HG03354 (cell line): ENCODE measurements at regions not wholly inside any gene's neighbourhood (a gene's known extent, or its start where the extent isn't known, plus 50 kb on each side); places are given as distances from the start of the nearest gene placed in this dataset.
A peak's percentile ranks its signal among the peaks of the same experiment; 100 is the strongest.
"Not testable (repeated sequence)": the region's sequence is repeated elsewhere in the genome, so short reads cannot be mapped to it uniquely, and the experiment has no call there.

Experiments used
- ATAC-seq: cut with Tn5 transposase; IDR thresholded peaks from one replicate; pipeline ENCODE4 v1.9.1; 2021; ENCODE audit warnings: mild to moderate bottlenecking; ENCODE audit not compliant: unreplicated experiment, poor library complexity, severe bottlenecking

DNA sequence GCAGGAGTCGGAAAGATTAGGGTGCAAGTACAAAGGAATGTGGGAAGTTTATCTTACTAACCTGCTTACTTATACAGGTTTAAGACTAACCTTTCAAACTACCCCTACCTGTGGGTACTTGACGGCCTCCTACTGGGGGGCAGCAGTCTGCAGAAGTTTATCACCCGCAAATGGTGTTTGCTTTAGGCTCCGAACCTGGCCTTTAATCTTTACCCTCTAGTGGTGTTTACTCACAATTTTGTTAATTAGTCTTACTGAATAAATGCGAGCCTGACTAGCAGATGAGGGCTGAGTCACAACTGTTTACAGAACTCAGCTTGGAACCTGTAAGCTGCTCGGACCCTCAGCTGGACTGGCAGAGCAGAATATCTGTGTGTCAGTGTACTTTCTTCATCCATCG is 204.2 kb upstream of the GPRIN3 start:
- ATAC-seq = no peak

DNA sequence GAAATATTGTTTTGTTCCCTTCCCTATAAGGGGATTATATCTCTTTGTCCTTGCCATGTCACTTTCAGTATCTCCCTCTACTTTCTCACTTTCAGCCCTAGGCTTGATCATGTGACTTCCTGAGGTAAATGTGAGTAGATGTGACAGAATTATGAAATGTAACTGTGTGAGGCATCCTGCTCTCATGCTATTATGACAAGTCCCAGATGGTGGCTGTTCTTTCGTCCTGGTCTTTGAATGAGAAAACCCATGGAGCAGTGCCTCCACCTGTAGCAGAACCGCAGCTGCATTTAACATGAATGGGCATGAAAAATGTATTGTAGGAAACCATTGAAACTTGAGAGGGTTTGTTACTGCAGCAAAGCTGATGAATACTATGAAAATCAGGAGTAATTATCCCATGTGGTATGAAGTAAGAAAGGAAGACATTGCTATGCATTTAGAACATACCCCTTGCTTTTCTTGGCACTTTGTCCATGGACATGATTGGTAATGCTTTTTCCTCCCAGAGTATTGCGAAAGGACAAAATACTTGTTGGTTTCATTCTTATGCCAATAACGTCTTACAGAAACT is 202.2 kb upstream of the GPRIN3 start:
- peak; percentile 100 for ATAC-seq

DNA sequence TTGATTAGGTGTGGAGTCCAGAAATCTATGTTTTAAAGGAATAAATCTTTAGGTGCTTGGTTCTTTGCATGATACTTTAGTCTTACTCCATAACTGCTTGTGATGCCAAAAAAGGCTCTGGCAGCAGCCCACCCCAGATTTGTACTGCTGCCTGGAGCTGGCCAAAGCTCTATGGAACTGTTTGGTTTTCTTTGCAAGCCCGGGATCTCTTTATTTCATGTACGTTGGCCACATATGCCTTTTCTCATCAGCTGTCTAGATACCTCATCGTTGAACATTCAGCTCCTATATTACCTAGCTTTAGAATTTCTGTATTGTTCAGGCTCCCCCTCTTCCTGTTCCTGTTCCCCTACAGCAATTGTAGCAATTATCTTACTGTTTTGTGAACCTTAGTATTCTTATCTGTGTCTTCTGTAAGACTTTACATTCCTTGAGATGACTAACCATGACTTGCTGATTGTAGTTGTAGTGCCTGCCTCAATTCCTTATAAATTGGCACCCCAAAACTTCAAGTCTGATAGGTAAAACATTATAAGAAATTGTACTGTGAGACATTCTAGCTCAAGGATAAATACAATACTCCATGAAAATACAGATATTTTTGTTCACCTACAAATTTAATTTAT is 199.4 kb upstream of the GPRIN3 start:
- ATAC-seq = no peak

DNA sequence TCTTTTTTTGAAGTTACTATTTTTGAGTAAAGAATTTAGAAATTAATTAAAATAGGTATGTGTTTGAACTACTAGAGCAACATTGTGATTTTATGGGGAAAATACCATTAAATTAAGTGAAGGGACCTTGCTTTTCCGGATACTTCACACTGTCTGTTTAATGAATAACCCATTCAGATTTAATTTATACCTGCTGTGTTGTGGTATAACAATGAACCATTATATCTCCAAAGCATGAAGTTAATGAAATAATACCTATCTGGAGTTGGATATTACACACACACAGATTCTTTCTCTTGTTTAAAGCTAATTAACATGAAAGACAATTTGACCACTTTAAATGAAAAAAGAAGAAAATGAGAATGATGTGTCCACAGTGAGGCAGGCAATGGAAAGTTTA is 195.0 kb upstream of the GPRIN3 start:
- no peak for ATAC-seq

DNA sequence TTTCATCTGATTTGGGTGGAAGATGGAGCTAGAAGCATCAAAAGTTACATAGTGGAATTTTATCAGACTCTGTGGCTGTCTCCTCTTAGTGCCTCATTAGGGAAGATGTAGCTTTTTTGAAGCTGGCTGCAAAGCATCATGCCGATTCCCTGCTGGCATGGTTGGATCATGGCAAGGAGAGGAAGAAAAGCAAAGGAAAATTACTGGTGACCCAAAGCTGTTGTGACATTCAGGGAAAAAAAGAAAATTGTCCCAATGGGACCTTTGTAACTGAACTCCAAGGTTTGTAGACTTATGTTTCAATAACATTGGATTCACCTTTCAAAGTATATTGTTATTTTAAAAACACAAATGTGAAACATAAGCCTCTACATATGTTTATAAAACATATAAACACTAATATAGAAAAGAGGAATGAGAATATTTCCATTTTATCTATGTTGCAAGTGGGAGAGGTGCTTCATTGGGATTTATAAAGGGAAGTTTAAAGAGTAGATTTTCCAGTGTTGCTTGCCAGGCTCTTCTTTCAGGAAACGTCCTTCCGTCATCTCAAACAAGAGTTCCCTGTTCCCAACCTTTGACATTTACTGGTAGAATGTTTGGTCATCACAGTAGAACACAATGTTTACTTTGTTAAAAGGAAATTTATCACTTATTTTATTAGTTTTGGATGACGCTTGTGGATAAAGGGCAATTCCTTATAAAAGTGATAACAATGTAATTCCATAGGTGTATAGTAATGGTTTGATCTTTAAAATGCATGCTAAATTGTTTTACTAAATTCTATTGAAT is 190.1 kb upstream of the GPRIN3 start:
- no peak for ATAC-seq

DNA sequence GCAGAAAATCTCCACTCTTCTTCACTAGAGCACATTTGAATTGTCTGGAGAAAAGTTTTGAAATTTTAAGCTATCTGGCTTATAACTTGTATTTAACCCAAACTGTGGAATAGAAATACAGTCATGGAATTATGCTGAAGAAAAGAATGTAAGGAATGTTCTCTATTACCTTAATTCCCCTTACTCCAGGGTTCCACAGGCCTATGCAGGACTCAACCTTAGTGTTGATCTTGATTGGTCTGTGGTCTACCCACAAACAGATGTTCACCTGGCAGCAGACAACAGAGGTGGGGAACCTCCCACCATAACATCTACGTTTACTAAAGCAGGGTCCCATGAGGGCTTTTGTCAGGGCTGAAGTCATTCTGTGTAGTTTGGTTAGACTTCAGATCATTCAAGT is 189.3 kb upstream of the GPRIN3 start:
- no peak for ATAC-seq

DNA sequence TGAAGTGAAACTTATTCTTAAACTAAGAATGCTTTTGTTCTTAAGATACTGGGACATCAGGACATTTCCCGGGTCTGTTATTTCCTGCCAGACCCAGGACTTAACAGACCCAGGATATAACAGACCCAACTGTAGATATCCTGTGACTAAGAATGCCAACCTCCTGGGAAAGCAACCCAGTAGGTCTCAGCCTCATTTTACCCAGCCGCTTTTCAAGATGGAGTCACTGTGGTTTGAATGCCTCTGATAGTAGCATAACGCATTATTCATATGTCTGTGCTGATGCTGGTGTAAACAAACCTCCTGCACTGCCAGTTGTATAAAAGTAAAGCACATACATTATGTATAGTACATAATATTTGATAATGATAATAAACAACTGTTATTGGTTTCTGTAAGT is 185.8 kb upstream of the GPRIN3 start:
- no peak for ATAC-seq

DNA sequence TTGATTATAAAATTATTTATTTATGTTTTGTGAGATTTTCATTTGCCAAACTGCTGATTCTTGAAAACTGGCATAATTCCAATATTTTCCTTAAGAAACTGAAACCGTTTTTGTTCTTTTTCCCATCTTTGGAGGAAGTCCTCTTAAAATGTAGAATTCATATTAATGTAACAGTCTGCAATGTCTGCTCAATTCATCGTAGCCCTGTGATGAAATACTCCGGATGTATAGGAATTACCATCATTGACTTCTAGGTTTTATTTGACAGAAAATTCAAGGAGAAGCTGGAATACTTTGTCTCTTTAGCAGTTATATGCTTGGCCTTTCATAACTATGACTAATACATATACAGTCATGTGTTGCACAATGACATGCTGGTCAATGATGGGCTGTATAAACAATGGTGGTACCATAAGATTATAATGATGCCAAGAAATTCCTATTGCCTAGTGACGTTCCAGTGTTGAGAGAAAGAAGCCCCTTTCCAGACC is 185.0 kb upstream of the GPRIN3 start:
- no peak for ATAC-seq

DNA sequence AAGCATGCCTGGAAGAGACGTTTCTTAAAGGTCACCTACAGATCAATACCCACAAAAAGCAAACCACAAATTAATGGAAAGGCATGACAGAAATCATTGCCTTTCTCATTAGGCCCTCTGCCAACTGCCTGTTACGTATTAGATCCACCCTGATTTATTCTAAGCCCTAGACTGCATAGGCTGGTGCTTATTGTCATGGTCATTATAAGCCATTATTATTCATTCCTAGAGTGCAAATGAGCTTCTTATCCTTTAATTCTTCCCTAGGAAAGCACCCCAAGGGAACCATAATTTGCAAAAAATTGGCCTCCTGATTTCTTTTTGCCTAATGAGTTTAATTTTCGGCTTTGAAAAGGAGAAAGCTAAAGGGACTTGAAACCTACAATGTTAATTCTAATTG is 184.2 kb upstream of the GPRIN3 start:
- ATAC-seq = no peak

DNA sequence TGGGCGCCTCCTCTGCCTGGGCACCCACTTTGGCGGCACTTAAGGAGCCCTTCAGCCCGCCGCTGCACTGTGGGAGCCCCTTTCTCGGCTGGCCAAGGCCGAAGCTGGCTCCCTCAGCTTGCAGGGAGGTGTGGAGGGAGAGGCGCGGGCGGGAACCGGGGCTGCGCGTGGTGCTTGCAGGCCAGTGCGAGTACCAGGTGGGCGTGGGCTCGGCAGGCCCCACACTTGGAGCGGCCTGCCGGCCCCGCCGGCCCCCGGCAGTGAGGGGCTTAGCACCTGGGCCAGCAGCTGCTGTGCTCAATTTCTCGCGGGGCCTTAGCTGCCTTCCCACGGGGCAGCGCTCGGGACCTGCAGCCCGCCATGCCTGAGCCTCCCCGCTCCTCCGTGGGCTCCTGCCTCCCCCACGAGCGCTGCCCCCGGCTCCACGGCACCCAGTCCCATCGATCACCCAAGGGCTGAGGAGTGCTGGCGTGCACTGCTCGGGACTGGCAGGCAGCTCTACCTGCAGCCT is 182.4 kb upstream of the GPRIN3 start:
- ATAC-seq = not testable (repeated sequence)

DNA sequence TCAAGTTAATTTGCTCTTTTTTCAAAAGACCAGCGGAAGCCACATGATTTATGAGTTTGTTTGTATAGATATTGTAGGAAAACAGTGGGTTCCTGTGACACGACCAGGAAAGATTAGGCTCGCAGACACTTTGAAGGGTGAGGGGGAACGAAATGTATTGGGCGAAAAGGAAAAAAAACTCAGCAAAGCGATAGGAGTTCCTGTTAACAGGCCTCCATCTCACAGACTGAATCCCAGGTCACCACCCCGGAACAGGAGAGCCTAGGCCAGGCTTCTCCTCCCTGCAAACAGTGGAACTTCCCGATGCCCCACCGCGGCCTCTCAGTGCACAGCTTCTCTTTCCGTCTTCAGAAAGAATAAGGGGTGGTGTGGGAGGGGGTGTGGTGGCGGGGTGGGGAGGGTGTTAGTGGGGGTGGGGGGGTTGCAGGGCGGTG is 181.8 kb upstream of the GPRIN3 start:
- ATAC-seq = no peak

DNA sequence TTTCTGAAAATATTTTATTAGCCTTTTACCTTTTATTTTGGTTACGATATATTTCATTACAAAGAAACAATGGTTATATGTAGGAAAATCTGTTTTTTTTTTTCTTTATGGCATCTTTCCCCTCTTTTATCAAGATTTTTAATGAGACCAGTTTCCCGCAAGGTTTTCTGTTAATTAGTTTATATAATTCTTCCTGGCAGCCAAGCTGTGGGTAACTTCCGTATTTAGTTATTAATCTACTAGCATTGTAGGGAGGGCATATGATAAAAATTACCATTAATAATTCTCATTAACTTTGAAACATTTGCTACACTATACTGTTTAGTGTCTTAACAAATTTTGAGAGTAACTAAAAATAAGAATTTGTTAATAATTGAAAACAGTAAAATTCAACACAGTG is 181.1 kb upstream of the GPRIN3 start:
- ATAC-seq = no peak

DNA sequence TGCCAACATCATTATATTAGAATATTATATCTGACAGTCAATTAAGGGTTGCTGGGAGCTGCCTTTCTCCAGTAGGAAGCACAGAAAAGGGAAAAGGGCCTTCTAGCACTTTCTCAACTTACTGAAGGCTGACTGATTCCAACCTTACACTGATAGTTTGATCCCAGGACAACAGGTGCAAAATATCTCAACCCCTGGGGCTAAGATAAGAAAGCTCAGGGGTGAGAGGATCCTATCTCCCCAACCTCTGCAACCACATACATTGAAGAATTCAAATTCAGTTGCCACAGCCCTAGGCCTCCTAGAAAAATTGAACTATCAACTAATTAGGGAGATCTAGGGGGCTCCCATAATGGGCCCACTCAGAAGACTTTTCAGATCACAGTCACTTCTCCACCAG is 179.1 kb upstream of the GPRIN3 start:
- ATAC-seq = no peak

DNA sequence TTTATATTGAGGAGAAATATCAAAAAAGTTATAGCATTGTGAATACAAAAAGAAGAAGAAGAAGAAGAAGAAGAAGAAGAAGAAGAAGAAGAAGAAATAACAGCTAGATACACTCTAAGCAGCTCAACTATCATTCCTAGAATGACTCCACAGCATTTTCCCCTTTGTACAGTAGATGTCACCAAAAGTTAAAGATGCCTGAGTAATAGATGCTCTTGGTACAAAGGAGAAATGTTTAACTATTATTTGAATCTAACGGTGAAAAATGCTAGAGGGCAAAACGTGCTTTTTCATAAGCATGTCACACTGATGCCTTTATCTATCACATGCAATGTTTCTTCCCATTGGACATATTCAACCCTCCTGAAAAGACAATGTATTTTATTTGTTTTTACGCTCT is 178.4 kb upstream of the GPRIN3 start:
- peak; percentile 35 for ATAC-seq

DNA sequence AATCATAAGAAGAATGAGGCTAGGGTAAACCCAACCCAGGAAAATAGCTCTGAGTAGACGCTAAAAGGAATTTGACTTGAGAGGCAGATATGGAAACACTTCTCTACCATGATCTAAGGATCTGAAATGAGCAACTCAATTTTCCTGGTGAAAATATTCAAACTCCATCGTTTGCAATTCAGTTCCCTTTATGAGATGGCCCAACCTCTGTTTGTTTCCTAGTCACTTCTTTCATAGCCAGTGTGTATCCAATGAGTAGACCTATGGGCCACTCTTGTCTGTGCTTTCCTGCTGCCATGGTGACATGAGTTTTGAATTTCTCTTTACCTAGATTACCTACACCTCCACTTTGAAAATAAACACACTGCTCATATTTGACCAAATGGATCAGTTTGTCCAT is 176.2 kb upstream of the GPRIN3 start:
- ATAC-seq = no peak

DNA sequence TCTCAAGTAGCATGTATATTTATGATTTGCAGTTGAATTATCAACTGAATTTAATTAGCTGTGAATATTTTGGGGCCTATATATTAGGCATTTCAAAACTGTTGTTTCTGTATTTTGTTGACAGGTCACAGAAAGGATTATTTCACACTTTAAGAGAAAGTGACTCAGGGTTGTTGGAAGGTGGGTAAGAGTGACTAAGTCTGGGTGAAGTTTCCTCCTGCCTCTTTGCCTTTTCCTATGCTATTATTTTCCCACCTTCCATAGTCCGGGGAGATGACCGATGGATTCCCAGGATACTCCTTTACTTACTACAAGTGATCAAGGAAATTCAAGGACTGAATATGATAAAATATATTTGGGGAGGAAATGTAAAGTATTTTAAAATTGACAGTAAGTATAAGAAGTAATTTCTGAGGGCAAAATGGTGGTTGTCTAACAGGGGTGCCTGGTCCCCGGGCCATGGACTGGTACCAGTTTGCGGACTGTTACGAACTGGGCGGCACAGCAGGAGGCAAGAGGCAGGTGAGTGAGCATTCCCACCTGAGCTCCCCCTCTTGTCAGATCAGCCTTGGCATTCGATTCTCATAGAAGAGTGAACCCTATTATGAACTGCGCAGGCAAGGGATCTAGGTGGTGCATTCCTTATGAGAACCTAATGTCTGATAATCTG is 175.5 kb upstream of the GPRIN3 start:
- no peak for ATAC-seq

DNA sequence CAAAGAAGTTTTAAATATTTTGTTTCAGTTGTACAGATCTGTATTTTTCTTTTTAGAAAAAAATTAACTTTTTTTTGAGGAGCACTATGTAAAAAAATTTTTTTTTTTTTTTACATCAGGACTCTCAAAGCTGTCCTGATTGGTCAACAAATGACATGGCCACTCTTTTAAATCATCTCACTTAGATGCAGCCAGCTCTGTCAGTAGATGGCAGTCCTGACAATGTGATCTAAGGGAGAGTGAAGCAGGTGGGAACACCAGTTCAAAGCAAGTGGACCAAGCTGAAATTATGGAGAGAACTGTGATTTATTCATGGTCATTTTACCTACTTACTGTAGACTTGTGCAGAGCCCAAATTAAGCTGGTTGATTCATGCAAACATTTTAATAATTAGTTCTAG is 174.7 kb upstream of the GPRIN3 start:
- peak; percentile 92 for ATAC-seq

DNA sequence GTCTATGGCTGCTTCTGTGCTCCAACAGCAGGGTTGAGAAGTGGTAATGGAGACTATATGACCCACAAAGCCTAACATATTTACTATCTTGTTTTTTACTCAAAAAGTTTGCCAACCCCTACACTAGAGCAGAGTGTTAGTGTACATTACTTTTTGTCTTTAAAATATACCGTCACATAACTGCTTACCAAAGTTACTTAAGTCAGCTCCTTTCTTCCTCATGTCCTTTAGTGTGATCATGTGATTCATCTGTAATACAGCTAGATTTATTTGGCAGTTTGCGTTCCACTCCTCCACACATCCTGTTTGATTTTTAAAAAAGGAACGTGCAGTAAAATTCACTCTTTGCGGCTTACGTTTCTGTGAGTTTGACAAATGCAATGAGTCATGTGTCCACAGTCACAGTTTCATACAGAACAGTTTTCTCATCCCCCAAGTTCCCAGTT is 162.4 kb upstream of the GPRIN3 start:
- ATAC-seq = peak; percentile 90

DNA sequence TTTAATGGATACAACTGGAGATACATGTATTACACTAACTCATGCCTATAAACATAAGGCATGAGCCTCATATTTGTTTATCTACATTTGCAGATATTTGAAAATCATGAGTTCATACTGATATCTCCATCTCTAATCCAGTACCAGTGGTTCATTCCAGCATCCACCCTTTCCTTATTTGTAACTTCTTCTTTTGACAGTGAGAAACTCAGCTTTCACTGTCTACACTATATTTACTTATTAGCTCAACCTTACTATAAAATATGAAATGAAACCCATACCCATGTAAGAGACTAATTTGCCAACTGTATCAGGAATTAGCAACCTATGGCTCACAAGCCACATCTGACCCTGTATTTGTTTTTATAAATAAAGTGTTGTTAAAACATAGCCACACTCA is 161.9 kb upstream of the GPRIN3 start:
- ATAC-seq = peak; percentile 5

DNA sequence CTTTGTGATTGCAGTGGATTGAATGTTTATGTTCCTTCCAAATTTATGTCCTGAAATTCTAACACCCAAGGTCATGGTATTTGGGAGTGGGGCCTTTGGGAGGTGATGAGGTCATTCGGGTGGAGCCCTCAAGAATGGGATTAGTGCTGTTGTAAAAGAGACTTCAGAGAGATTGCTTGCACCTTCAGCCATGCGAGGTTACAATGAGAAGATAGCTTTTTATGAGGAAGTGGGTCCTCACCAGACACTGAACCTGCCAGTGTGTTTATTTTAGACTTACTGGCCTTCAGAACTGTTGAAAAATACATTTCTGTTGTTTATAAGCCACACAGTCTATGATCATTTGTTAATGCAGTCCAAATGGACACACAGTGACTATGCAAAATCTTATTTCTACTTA is 161.0 kb upstream of the GPRIN3 start:
- ATAC-seq = no peak
